ENCODE measurements at regions not wholly inside any gene's neighbourhood (a gene's known extent, or its start where the extent isn't known, plus 50 kb on each side); places are given as distances from the start of the nearest gene placed in this dataset.
"Not testable (repeated sequence)": the region's sequence is repeated elsewhere in the genome, so short reads cannot be mapped to it uniquely, and the experiment has no call there.

- H3K36me3 ChIP-seq (ENCODE audit: control insufficient read depth, insufficient read depth, low read length); H3K27ac ChIP-seq (ENCODE audit: insufficient read depth, low read length, poor library complexity, severe bottlenecking); H3K9me3 ChIP-seq (ENCODE audit: control insufficient read depth, low read length); H3K4me1 ChIP-seq (ENCODE audit: control insufficient read depth, insufficient read depth, low read length, poor library complexity, severe bottlenecking); H3K27me3 ChIP-seq (replicated peaks; ENCODE audit: control insufficient read depth, insufficient read depth, low read length, poor library complexity, severe bottlenecking); H3K4me3 ChIP-seq (ENCODE audit: insufficient read depth, low read depth, low read length, poor library complexity, severe bottlenecking): not testable (repeated sequence)
- DNase-seq = peak in 1 of 3 donors; percentile 2
Measured at GRCh38 chr15:30801140-30801895, 102.4 kb upstream of the FAN1 start.

- not testable (repeated sequence) for H3K4me1 ChIP-seq (ENCODE audit: control insufficient read depth, insufficient read depth, low read length, poor library complexity, severe bottlenecking); H3K4me3 ChIP-seq (ENCODE audit: insufficient read depth, low read depth, low read length, poor library complexity, severe bottlenecking); H3K27ac ChIP-seq (ENCODE audit: insufficient read depth, low read length, poor library complexity, severe bottlenecking); H3K27me3 ChIP-seq (replicated peaks; ENCODE audit: control insufficient read depth, insufficient read depth, low read length, poor library complexity, severe bottlenecking); DNase-seq; H3K9me3 ChIP-seq (ENCODE audit: control insufficient read depth, low read length); H3K36me3 ChIP-seq (ENCODE audit: control insufficient read depth, insufficient read depth, low read length)
Measured at GRCh38 chr15:30802001-30802400, 101.7 kb upstream of the FAN1 start.

GRCh38 chr15:30803703-30804102 is 100.0 kb upstream of the FAN1 start:
- H3K4me1 ChIP-seq (ENCODE audit: control insufficient read depth, insufficient read depth, low read length, poor library complexity, severe bottlenecking); DNase-seq; H3K36me3 ChIP-seq (ENCODE audit: control insufficient read depth, insufficient read depth, low read length); H3K27me3 ChIP-seq (replicated peaks; ENCODE audit: control insufficient read depth, insufficient read depth, low read length, poor library complexity, severe bottlenecking); H3K27ac ChIP-seq (ENCODE audit: insufficient read depth, low read length, poor library complexity, severe bottlenecking); H3K9me3 ChIP-seq (ENCODE audit: control insufficient read depth, low read length); H3K4me3 ChIP-seq (ENCODE audit: insufficient read depth, low read depth, low read length, poor library complexity, severe bottlenecking): not testable (repeated sequence)

GRCh38 chr15:30816430-30816829 is 87.3 kb upstream of the FAN1 start:
- Histone ChIP-seq H3K27me3 (replicated peaks; ENCODE audit: control insufficient read depth, insufficient read depth, low read length, poor library complexity, severe bottlenecking) (no peaks in the 10 kb centered on the region), H3K9me3 (ENCODE audit: control insufficient read depth, low read length) (no peaks in the 10 kb centered on the region), H3K36me3 (ENCODE audit: control insufficient read depth, insufficient read depth, low read length) (no peaks in the 10 kb centered on the region), H3K4me3 (ENCODE audit: insufficient read depth, low read depth, low read length, poor library complexity, severe bottlenecking) (no peak overlapping the region), H3K27ac (ENCODE audit: insufficient read depth, low read length, poor library complexity, severe bottlenecking) (no peak overlapping the region), H3K4me1 (ENCODE audit: control insufficient read depth, insufficient read depth, low read length, poor library complexity, severe bottlenecking) (no peaks in the 10 kb centered on the region)
- no peak for DNase-seq

GRCh38 chr15:30823068-30823813 is 80.5 kb upstream of the FAN1 start:
- DNase-seq = peak in 1 of 3 donors; percentile 20
- H3K27me3 ChIP-seq (replicated peaks; ENCODE audit: control insufficient read depth, insufficient read depth, low read length, poor library complexity, severe bottlenecking); H3K9me3 ChIP-seq (ENCODE audit: control insufficient read depth, low read length); H3K4me1 ChIP-seq (ENCODE audit: control insufficient read depth, insufficient read depth, low read length, poor library complexity, severe bottlenecking); H3K36me3 ChIP-seq (ENCODE audit: control insufficient read depth, insufficient read depth, low read length): not testable (repeated sequence)
- Histone ChIP-seq H3K4me3 (ENCODE audit: insufficient read depth, low read depth, low read length, poor library complexity, severe bottlenecking) (peak overlapping the region; percentile 35), H3K27ac (ENCODE audit: insufficient read depth, low read length, poor library complexity, severe bottlenecking) (peak overlapping the region; percentile 32)

GRCh38 chr15:30824518-30825195 is 79.1 kb upstream of the FAN1 start:
- Histone ChIP-seq H3K27me3 (replicated peaks; ENCODE audit: control insufficient read depth, insufficient read depth, low read length, poor library complexity, severe bottlenecking) (no peaks in the 10 kb centered on the region), H3K4me3 (ENCODE audit: insufficient read depth, low read depth, low read length, poor library complexity, severe bottlenecking) (no peak overlapping the region), H3K4me1 (ENCODE audit: control insufficient read depth, insufficient read depth, low read length, poor library complexity, severe bottlenecking) (peaks cover 2% of the 10 kb centered on the region), H3K9me3 (ENCODE audit: control insufficient read depth, low read length) (no peaks in the 10 kb centered on the region), H3K36me3 (ENCODE audit: control insufficient read depth, insufficient read depth, low read length) (no peaks in the 10 kb centered on the region), H3K27ac (ENCODE audit: insufficient read depth, low read length, poor library complexity, severe bottlenecking) (no peak overlapping the region)
- no peak for DNase-seq

GRCh38 chr15:30827625-30828303 is 76.0 kb upstream of the FAN1 start:
- Histone ChIP-seq H3K36me3 (ENCODE audit: control insufficient read depth, insufficient read depth, low read length) (no peaks in the 10 kb centered on the region), H3K4me1 (ENCODE audit: control insufficient read depth, insufficient read depth, low read length, poor library complexity, severe bottlenecking) (peaks cover 2% of the 10 kb centered on the region), H3K27me3 (replicated peaks; ENCODE audit: control insufficient read depth, insufficient read depth, low read length, poor library complexity, severe bottlenecking) (no peaks in the 10 kb centered on the region), H3K9me3 (ENCODE audit: control insufficient read depth, low read length) (no peaks in the 10 kb centered on the region), H3K27ac (ENCODE audit: insufficient read depth, low read length, poor library complexity, severe bottlenecking) (no peak overlapping the region), H3K4me3 (ENCODE audit: insufficient read depth, low read depth, low read length, poor library complexity, severe bottlenecking) (no peak overlapping the region)
- DNase-seq = no peak

- H3K4me1 ChIP-seq (ENCODE audit: control insufficient read depth, insufficient read depth, low read length, poor library complexity, severe bottlenecking); H3K27ac ChIP-seq (ENCODE audit: insufficient read depth, low read length, poor library complexity, severe bottlenecking); DNase-seq; H3K9me3 ChIP-seq (ENCODE audit: control insufficient read depth, low read length); H3K27me3 ChIP-seq (replicated peaks; ENCODE audit: control insufficient read depth, insufficient read depth, low read length, poor library complexity, severe bottlenecking); H3K4me3 ChIP-seq (ENCODE audit: insufficient read depth, low read depth, low read length, poor library complexity, severe bottlenecking); H3K36me3 ChIP-seq (ENCODE audit: control insufficient read depth, insufficient read depth, low read length): not testable (repeated sequence)
Measured at GRCh38 chr15:30828304-30828639, 75.4 kb upstream of the FAN1 start.

GRCh38 chr15:30830961-30831360 is 72.8 kb upstream of the FAN1 start:
- Histone ChIP-seq H3K4me3 (ENCODE audit: insufficient read depth, low read depth, low read length, poor library complexity, severe bottlenecking) (no peak overlapping the region), H3K9me3 (ENCODE audit: control insufficient read depth, low read length) (no peaks in the 10 kb centered on the region), H3K27ac (ENCODE audit: insufficient read depth, low read length, poor library complexity, severe bottlenecking) (no peak overlapping the region), H3K27me3 (replicated peaks; ENCODE audit: control insufficient read depth, insufficient read depth, low read length, poor library complexity, severe bottlenecking) (no peaks in the 10 kb centered on the region), H3K36me3 (ENCODE audit: control insufficient read depth, insufficient read depth, low read length) (no peaks in the 10 kb centered on the region), H3K4me1 (ENCODE audit: control insufficient read depth, insufficient read depth, low read length, poor library complexity, severe bottlenecking) (peaks cover 5% of the 10 kb centered on the region)
- DNase-seq = no peak

- not testable (repeated sequence) for H3K4me1 ChIP-seq (ENCODE audit: control insufficient read depth, insufficient read depth, low read length, poor library complexity, severe bottlenecking); H3K27ac ChIP-seq (ENCODE audit: insufficient read depth, low read length, poor library complexity, severe bottlenecking); DNase-seq; H3K27me3 ChIP-seq (replicated peaks; ENCODE audit: control insufficient read depth, insufficient read depth, low read length, poor library complexity, severe bottlenecking); H3K9me3 ChIP-seq (ENCODE audit: control insufficient read depth, low read length); H3K36me3 ChIP-seq (ENCODE audit: control insufficient read depth, insufficient read depth, low read length); H3K4me3 ChIP-seq (ENCODE audit: insufficient read depth, low read depth, low read length, poor library complexity, severe bottlenecking)
Measured at GRCh38 chr15:30833379-30833778, 70.3 kb upstream of the FAN1 start.
